GM23338 (cell line): ENCODE measurements at regions not wholly inside any gene's neighbourhood (a gene's known extent, or its start where the extent isn't known, plus 50 kb on each side); places are given as distances from the start of the nearest gene placed in this dataset.

ENCODE experiments used
- CTCF ChIP-seq, 2 experiments: fragments of 200-600 bp in 1 of 2; sonication (generic) in 1 of 2; conservative IDR thresholded peaks; 2 replicates each; pipeline versions ENCODE4 v1.5.1 to v1.6.1; 2016 to 2017; ENCODE audit warnings: antibody characterized with exemption in 2 of 2, low read depth in 2 of 2, mild to moderate bottlenecking in 2 of 2, moderate library complexity in 1 of 2
- ZNF114 ChIP-seq: fragments of 250-450 bp; sonication (Bioruptor Pico); IDR thresholded peaks from 2 replicates; pipeline ENCODE4 v1.5.0; 2020; ENCODE audit warnings: mild to moderate bottlenecking, moderate library complexity

- TF ChIP-seq CTCF (conservative IDR thresholded peaks at IDR 0.05; ENCODE audit: low read depth in 2 of 2), result no peak
- TF ChIP-seq ZNF114, result no peak
These were observed 81.5 kb upstream of the PTPN13 start for GRCh38 chr4:86512631-86513030.
